Superior temporal gyrus (tissue), 1 donor: ENCODE measurements at regions not wholly inside any gene's neighbourhood (a gene's known extent, or its start where the extent isn't known, plus 50 kb on each side); places are given as distances from the start of the nearest gene placed in this dataset.
"Not testable (repeated sequence)": the region's sequence is repeated elsewhere in the genome, so short reads cannot be mapped to it uniquely, and the experiment has no call there.

ENCODE experiments used
- DNase-seq: peaks from one replicate; pipeline ENCODE4 v3.0.0-alpha.2; 2016; ENCODE audit errors: extremely low spot score

GRCh38 chr1:221025956-221026355 lies 146.7 kb downstream of the HLX start:
- no peak for DNase-seq

GRCh38 chr1:221029981-221030649 lies 150.9 kb downstream of the HLX start:
- DNase-seq = no peak

- DNase-seq = no peak
These were observed 151.7 kb downstream of the HLX start for GRCh38 chr1:221030990-221031389.

GRCh38 chr1:221031458-221032203 lies 152.4 kb downstream of the HLX start:
- no peak for DNase-seq

- no peak for DNase-seq
These were observed 153.0 kb downstream of the HLX start for GRCh38 chr1:221032204-221032585.

GRCh38 chr1:221032637-221033280 lies 153.5 kb downstream of the HLX start:
- DNase-seq = no peak

- no peak for DNase-seq
These were observed 156.5 kb downstream of the HLX start for GRCh38 chr1:221035662-221036153.

GRCh38 chr1:221039616-221040015 lies 160.4 kb downstream of the HLX start:
- no peak for DNase-seq

GRCh38 chr1:221040101-221040500 lies 160.9 kb downstream of the HLX start:
- no peak for DNase-seq

GRCh38 chr1:221040691-221041285 lies 161.5 kb downstream of the HLX start:
- no peak for DNase-seq

GRCh38 chr1:221044538-221044937 lies 165.3 kb downstream of the HLX start:
- no peak for DNase-seq

GRCh38 chr1:221045151-221045550 lies 165.9 kb downstream of the HLX start:
- no peak for DNase-seq

- no peak for DNase-seq
These were observed 166.9 kb downstream of the HLX start for GRCh38 chr1:221045842-221046831.

GRCh38 chr1:221051391-221051790 lies 172.1 kb downstream of the HLX start:
- not testable (repeated sequence) for DNase-seq

- DNase-seq = no peak
These were observed 174.6 kb downstream of the HLX start for GRCh38 chr1:221053889-221054288.

- DNase-seq = no peak
These were observed 180.3 kb downstream of the HLX start for GRCh38 chr1:221059506-221059905.

- no peak for DNase-seq
These were observed 184.4 kb downstream of the HLX start for GRCh38 chr1:221063651-221064050.

- DNase-seq = no peak
These were observed 187.2 kb downstream of the HLX start for GRCh38 chr1:221066351-221067001.

GRCh38 chr1:221067721-221068120 lies 188.5 kb downstream of the HLX start:
- DNase-seq = no peak

- DNase-seq = no peak
These were observed 190.1 kb downstream of the HLX start for GRCh38 chr1:221069178-221069903.
